ENCODE measurements at regions not wholly inside any gene's neighbourhood (a gene's known extent, or its start where the extent isn't known, plus 50 kb on each side); places are given as distances from the start of the nearest gene placed in this dataset.

- ATAC-seq (no peak), DNase-seq (no peak)
- intact Hi-C loops (cut with DNase I; ENCODE audit: low total_unique reads) (no loop called here), in situ Hi-C loops (cut with MboI; ENCODE audit: low sequenced_read_pairs in 4 of 4) (no loop called here)
- TF ChIP-seq POLR2A (IDR thresholded peaks at IDR 0.05) (no peak), CTCF (IDR thresholded peaks at IDR 0.05 in 4 of 5, conservative IDR thresholded peaks at IDR 0.05 in 1 of 5) (no peak)
- no peaks in the 10 kb centered on the region for H3K36me3 ChIP-seq
- no peak overlapping the region for H3K4me3 ChIP-seq
- no peaks in the 10 kb centered on the region for H3K4me1 ChIP-seq
- no peak overlapping the region for H3K27ac ChIP-seq
- H3K27me3 ChIP-seq = no peaks in the 10 kb centered on the region
- H3K9me3 ChIP-seq = no peaks in the 10 kb centered on the region
Measured at GRCh38 chr4:83932750-83933391, 397.0 kb downstream of the GPAT3 start.

- in situ Hi-C loops (cut with MboI; ENCODE audit: low sequenced_read_pairs in 4 of 4) = no loop called here
Measured at GRCh38 chr4:83931659-83932438, 395.9 kb downstream of the GPAT3 start.

GRCh38 chr4:83929550-83929949, 393.6 kb downstream of the GPAT3 start:
- Histone ChIP-seq H3K36me3 (no peaks in the 10 kb centered on the region), H3K27me3 (no peaks in the 10 kb centered on the region), H3K4me1 (no peaks in the 10 kb centered on the region), H3K9me3 (no peaks in the 10 kb centered on the region), H3K4me3 (no peak overlapping the region), H3K27ac (no peak overlapping the region)
- in situ Hi-C loops (cut with MboI; ENCODE audit: low sequenced_read_pairs in 4 of 4) = no loop called here
- ATAC-seq = no peak
- TF ChIP-seq CTCF (IDR thresholded peaks at IDR 0.05 in 4 of 5, conservative IDR thresholded peaks at IDR 0.05 in 1 of 5) = no peak
- no peak for TF ChIP-seq POLR2A (IDR thresholded peaks at IDR 0.05)
- intact Hi-C loops (cut with DNase I; ENCODE audit: low total_unique reads) = no loop called here
- DNase-seq = no peak

More at GRCh38 chr4:83931659-83932438, 395.9 kb downstream of the GPAT3 start:
- TF ChIP-seq CTCF (IDR thresholded peaks at IDR 0.05 in 4 of 5, conservative IDR thresholded peaks at IDR 0.05 in 1 of 5) = no peak
- no peak for TF ChIP-seq POLR2A (IDR thresholded peaks at IDR 0.05)
- DNase-seq (no peak), ATAC-seq (no peak)
- Histone ChIP-seq H3K4me1 (no peaks in the 10 kb centered on the region), H3K36me3 (no peaks in the 10 kb centered on the region), H3K4me3 (no peak overlapping the region), H3K27ac (no peak overlapping the region), H3K27me3 (no peaks in the 10 kb centered on the region), H3K9me3 (no peaks in the 10 kb centered on the region)
- intact Hi-C loops (cut with DNase I; ENCODE audit: low total_unique reads) = no loop called here

GRCh38 chr4:83926950-83927349, 391.0 kb downstream of the GPAT3 start:
- in situ Hi-C loops (cut with MboI; ENCODE audit: low sequenced_read_pairs in 4 of 4) (no loop called here), intact Hi-C loops (cut with DNase I; ENCODE audit: low total_unique reads) (no loop called here)
- no peaks in the 10 kb centered on the region for H3K27me3 ChIP-seq

More at GRCh38 chr4:83926950-83927349, 391.0 kb downstream of the GPAT3 start:
- ATAC-seq (no peak), DNase-seq (no peak)
- no peaks in the 10 kb centered on the region for H3K4me1 ChIP-seq
- no peaks in the 10 kb centered on the region for H3K9me3 ChIP-seq
- H3K27ac ChIP-seq = no peak overlapping the region
- H3K4me3 ChIP-seq = no peak overlapping the region
- no peaks in the 10 kb centered on the region for H3K36me3 ChIP-seq
- TF ChIP-seq CTCF (IDR thresholded peaks at IDR 0.05 in 4 of 5, conservative IDR thresholded peaks at IDR 0.05 in 1 of 5) (no peak), POLR2A (IDR thresholded peaks at IDR 0.05) (no peak)
